ENCODE measurements at regions not wholly inside any gene's neighbourhood (a gene's known extent, or its start where the extent isn't known, plus 50 kb on each side); places are given as distances from the start of the nearest gene placed in this dataset.

GRCh38 chr10:9759596-9759995 lies 1258.1 kb upstream of the CELF2 start:
- H3K36me3 ChIP-seq (ENCODE audit: control insufficient read depth in 2 of 2, extremely low read depth in 1 of 2, insufficient read depth in 2 of 2, low read length in 2 of 2) = no peaks in the 10 kb centered on the region
- no peak overlapping the region for H3K9ac ChIP-seq (replicated peaks; ENCODE audit: extremely low read depth, insufficient read depth, low read length)
- no peak overlapping the region for H3K4me3 ChIP-seq (replicated peaks in 1 of 3; ENCODE audit: insufficient read depth in 1 of 3, low read depth in 1 of 3, low read length in 3 of 3)
- intact Hi-C loops (cut with micrococcal nuclease) (no loop called here), dilution Hi-C loops (cut with MboI; ENCODE audit: extremely low pct_ligation_motif_present, low sequenced_read_pairs) (no loop called here)
- no peak overlapping the region for H3K4me2 ChIP-seq (ENCODE audit: insufficient read depth, low read length)
- TF ChIP-seq FOS (IDR thresholded peaks at IDR 0.05; ENCODE audit: borderline replicate concordance, insufficient read depth, low read length) (no peak), POLR2A (IDR thresholded peaks at IDR 0.05; ENCODE audit: low read depth, low read length) (no peak), POLR2AphosphoS5 (IDR thresholded peaks at IDR 0.05; ENCODE audit: insufficient read depth, low read depth, low read length) (no peak), JUN (IDR thresholded peaks at IDR 0.05; ENCODE audit: borderline replicate concordance, insufficient read depth, insufficient read length, low read depth) (no peak), MAX (IDR thresholded peaks at IDR 0.05; ENCODE audit: insufficient read depth, insufficient read length) (no peak), EZH2 (IDR thresholded peaks at IDR 0.05; ENCODE audit: borderline replicate concordance, low read depth, low read length, severe bottlenecking) (no peak), MYC (IDR thresholded peaks at IDR 0.05; ENCODE audit: low read depth, low read length) (no peak), GATA2 (IDR thresholded peaks at IDR 0.05; ENCODE audit: insufficient read depth, insufficient read length, low read depth, low read length) (no peak)
- TF ChIP-seq, protein P1, sequence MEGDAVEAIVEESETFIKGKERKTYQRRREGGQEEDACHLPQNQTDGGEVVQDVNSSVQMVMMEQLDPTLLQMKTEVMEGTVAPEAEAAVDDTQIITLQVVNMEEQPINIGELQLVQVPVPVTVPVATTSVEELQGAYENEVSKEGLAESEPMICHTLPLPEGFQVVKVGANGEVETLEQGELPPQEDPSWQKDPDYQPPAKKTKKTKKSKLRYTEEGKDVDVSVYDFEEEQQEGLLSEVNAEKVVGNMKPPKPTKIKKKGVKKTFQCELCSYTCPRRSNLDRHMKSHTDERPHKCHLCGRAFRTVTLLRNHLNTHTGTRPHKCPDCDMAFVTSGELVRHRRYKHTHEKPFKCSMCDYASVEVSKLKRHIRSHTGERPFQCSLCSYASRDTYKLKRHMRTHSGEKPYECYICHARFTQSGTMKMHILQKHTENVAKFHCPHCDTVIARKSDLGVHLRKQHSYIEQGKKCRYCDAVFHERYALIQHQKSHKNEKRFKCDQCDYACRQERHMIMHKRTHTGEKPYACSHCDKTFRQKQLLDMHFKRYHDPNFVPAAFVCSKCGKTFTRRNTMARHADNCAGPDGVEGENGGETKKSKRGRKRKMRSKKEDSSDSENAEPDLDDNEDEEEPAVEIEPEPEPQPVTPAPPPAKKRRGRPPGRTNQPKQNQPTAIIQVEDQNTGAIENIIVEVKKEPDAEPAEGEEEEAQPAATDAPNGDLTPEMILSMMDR (IDR thresholded peaks at IDR 0.05; ENCODE audit: extremely low read depth in 1 of 2, insufficient read depth in 1 of 2, low read depth in 1 of 2, low read length in 2 of 2) = no peak
- no peaks in the 10 kb centered on the region for H3K9me1 ChIP-seq (replicated peaks; ENCODE audit: control insufficient read depth, extremely low read depth, insufficient read depth, low read length)
- DNase-seq (ENCODE audit: low read depth, low spot score) (no peak), FAIRE-seq (no peak)
- H3K9me3 ChIP-seq (replicated peaks; ENCODE audit: control insufficient read depth, insufficient read depth, low read length) = no peaks in the 10 kb centered on the region
- no peak overlapping the region for H2AFZ ChIP-seq (ENCODE audit: low read depth, low read length)
- no peaks in the 10 kb centered on the region for H3K27me3 ChIP-seq (ENCODE audit: control insufficient read depth in 2 of 2, insufficient read depth in 2 of 2, low read length in 2 of 2)
- ChIA-PET POLR2A (no interaction called here), CTCF (no interaction called here)
- H3K4me1 ChIP-seq (ENCODE audit: control insufficient read depth, extremely low read depth, insufficient read depth, low read length) = no peaks in the 10 kb centered on the region
- no peaks in the 10 kb centered on the region for H4K20me1 ChIP-seq (replicated peaks; ENCODE audit: control insufficient read depth, extremely low read depth, insufficient read depth, low read length)
- no peak overlapping the region for H3K27ac ChIP-seq (ENCODE audit: insufficient read depth, low read depth, low read length)
- H3K79me2 ChIP-seq (ENCODE audit: control insufficient read depth, insufficient read depth, low read length) = no peaks in the 10 kb centered on the region
- no TSS peak for BruUV-seq (replicated peaks)

Measured in endothelial cell of umbilical vein (primary cell).